Stimulated activated CD8-positive, alpha-beta memory T cell treated with anti-CD3 and anti-CD28 coated beads, Interleukin-4, amount 100 ng/mL, for 24 hours (primary cell): ENCODE measurements at regions not wholly inside any gene's neighbourhood (a gene's known extent, or its start where the extent isn't known, plus 50 kb on each side); places are given as distances from the start of the nearest gene placed in this dataset.
A peak's percentile ranks its signal among the peaks of the same experiment; 100 is the strongest.

Experiments used
- DNase-seq: peaks from one replicate; pipeline ENCODE4 v3.0.0-alpha.2; 2020; ENCODE audit warnings: low read depth

DNA sequence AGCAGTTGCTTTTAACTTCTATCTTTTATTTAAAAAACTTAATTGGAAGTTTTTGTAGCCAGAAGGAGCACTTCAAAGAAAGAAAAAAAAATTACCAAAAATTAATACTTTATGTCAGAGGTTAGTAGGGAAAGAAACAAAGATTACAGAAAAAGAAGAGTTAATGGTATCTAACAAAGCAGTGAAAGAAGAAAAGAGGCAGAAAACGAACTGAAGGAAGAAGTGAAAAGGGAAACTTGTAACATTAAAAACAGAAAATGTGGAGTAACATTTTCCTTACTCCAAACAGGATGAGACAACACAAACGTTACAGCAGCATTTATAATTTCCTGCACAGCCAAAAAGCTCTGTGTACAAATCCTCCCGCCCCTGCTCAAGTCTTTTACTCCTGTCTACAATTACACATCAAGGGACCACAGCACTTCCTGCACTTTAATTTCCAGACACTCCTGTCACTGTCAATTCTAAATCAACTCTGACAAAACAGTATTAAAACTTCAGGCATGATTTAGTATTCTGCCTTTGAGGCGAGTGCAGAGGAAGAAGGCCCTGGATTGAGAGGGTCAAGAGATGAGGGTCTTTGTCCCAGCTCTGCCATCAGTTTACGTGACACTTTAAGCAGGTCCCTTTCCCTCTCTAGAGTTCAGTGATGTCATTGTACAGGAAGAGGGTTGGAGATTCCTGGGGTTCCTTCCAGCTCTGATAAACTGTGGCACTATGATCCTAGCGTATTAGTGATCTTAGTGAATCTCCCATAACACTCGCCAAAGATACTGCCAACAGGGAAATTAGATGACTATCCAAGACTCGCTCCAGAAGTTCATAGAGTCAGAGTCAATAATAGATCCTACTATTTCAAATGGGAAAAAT, 53.2 kb upstream of the LSM14A start:
- no peak for DNase-seq

DNA sequence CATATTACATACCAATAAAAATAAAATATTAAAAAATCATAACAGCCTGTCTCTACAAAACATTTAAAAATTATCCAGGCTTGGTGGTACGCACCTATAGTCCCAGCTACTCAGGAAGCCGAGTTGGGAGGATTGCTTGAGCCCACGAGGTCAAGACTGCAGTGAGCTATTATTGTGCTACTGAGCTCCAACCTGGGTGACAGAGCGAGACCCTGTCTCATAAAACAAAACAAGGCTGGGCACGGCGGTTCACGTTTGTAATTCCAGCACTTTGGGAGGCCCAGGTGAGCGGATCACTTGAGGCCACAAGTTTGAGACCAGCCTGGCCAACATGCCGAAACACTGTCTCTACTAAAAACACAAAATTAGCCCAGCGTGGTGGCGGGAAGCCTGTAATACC, 52.2 kb upstream of the LSM14A start:
- no peak for DNase-seq

DNA sequence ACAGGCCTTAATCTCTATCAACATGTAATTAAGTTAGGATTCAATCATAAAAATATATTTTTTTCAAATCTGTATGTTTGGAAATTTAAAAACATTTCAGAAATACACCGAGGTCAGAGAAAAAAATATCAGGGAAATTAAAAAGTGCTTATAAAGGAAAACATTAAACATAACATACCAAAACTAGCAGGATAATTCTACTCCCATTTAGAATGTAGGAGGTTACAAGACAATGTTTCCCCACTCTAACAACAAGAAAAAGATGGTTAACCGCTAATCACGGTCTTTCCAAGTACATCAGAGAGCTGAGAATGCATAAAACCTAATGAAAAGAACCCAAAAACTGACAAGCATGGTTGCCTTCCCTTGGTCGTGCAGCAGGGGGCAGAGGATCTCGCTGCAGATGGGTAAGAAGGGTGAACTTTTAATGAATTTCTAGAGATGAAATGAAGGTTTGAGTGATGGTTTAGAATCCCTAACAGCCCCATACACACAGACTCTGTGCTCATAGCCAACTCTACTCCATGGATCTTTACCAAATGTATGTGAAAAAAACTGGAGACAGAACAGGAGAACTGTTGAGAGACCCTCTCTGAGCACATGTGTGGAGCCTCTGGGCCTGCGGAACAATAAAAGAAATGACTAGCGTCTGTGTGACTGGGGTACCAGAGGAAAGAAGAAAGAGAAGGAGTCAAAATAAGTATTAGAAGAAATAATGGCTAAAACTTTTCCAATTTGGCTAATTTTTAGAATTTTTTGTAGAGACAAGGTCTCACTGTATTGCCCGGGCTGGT, 51.3 kb upstream of the LSM14A start:
- peak; percentile 31 for DNase-seq
